Non-pigmented ciliary epithelial cell (primary cell): ENCODE measurements at regions not wholly inside any gene's neighbourhood (a gene's known extent, or its start where the extent isn't known, plus 50 kb on each side); places are given as distances from the start of the nearest gene placed in this dataset.
A peak's percentile ranks its signal among the peaks of the same experiment; 100 is the strongest.

ENCODE experiments used
- DNase-seq: peaks from one replicate; pipeline ENCODE4 v3.0.0-alpha.2; 2010; ENCODE audit warnings: low read depth

- DNase-seq: no peak
Measured at GRCh38 chr6:129778793-129779192, 68.8 kb upstream of the ARHGAP18 start.

- no peak for DNase-seq
Measured at GRCh38 chr6:129777371-129777770, 67.4 kb upstream of the ARHGAP18 start.

DNA sequence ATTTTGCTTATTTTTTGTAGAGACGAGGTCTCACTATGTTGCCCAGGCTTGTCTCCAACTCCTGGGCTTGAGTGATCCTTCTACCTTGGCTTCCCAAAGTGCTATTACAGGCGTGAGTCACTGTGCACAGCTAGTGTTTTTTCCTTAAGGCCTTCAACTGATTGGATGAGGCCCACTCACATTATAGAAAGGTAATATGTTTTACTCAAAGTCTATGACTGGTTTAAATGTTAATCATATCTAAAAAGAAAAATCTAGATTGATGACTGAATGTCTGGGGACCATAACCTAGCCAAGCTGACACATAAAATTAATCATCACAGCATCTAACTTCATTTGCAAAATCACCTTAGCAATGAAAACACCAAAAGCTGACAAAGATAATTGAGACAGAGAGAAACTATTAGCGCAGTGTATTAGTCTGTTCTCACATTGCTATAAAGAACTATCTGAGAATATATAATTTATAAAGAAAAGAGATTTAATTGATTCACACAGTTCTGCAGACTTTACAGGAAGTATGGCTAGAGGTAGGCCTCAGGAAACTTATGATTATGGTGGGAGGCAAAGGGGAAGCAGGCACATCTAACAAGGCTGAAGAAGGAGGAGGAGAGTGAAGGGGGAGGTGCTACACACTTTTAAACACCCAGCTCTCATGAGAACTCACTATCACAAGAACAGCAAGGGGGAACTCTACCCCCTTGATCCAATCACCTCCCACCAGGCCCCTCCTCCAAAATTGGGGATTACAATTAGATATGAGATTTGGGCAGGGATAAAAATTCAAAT is 66.8 kb upstream of the ARHGAP18 start:
- no peak for DNase-seq

GRCh38 chr6:129774697-129775447 is 64.9 kb upstream of the ARHGAP18 start:
- peak; percentile 60 for DNase-seq

- no peak for DNase-seq
Measured at GRCh38 chr6:129773304-129773703, 63.3 kb upstream of the ARHGAP18 start.

- DNase-seq: no peak
Measured at GRCh38 chr6:129771678-129772077, 61.7 kb upstream of the ARHGAP18 start.

DNA sequence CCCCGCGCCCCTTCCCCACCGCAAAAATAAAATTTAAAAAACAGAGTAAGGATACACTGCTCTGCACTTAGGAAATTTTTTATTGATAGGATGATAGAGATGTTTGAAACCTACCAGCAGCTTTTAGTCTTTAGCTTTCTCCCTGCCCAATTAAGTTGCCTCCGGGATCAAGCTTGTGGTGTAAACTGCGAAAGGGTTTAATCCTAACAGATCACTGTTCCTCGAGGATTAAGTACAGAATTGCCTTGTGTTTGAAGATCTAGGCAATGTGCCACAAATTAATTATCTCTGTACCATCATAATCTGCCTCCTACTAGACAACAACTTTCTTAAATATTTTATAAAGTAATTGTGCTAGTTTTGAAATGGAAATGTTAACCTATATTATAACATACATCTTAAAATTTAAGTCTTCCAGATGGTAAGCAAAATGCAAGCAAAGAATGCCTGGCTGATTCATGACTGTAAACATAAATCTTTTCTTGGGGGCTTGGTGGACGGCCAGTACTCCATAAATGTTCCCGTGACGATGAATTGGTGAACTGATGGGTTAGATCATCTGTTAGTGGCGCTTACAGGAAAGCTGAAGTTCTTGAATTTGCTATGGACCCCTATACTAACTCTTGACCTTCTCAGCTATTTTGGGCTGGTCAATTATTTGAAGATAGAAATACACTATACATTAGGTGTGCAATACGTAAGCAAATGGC is 58.0 kb upstream of the ARHGAP18 start:
- DNase-seq: no peak

- no peak for DNase-seq
Measured at GRCh38 chr6:129766959-129767728, 57.2 kb upstream of the ARHGAP18 start.

DNA sequence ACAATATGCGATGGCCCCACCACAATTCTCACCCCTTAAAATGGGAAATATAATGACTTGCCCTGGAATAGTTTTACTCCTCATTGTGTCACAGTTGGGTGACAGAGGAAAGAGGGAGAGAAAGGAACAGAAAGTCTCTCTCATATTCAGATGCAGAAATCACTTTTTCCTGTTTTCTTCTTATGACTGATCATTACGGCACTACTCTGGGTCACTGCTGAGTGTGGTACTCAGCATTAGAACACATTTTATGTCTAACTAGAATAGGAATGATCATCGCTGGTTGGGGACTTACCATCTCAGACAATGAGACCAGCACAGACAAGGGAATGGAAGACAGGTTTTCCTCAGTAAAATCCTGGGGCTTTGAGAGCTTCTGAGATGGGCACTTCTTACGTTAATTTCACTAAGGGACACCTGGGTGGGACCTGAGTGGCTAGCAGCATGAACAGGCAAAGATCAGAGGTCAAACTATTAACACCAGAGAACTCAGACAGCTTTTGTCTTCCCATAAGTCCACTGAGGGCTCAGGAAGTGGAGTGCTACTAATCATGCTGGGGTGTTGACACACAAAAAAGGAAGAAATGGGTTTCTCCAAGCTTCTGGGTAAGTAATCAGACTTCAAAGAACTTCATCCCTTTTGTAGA is 54.9 kb upstream of the ARHGAP18 start:
- no peak for DNase-seq

- DNase-seq: no peak
Measured at GRCh38 chr6:129759796-129760605, 50.0 kb upstream of the ARHGAP18 start.
